Large intestine (tissue), 3 donors: ENCODE measurements at regions not wholly inside any gene's neighbourhood (a gene's known extent, or its start where the extent isn't known, plus 50 kb on each side); places are given as distances from the start of the nearest gene placed in this dataset.

ENCODE experiments used
- DNase-seq, 2 donors: peaks; one replicate each; pipeline versions ENCODE4 v3.0.0 to v3.0.0-alpha.2; 2013
- H3K27ac ChIP-seq: one replicate; pipeline ENCODE4 v1.5.1; 2013; ENCODE audit warnings: low read length
- H3K27me3 ChIP-seq: 2 replicates; pipeline ENCODE4 v1.6.1; 2013; ENCODE audit warnings: low read length; ENCODE audit not compliant: control insufficient read depth, insufficient read depth
- H3K36me3 ChIP-seq: 2 replicates; pipeline ENCODE4 v1.6.1; 2013; ENCODE audit warnings: low read length; ENCODE audit not compliant: control insufficient read depth, insufficient read depth
- H3K4me1 ChIP-seq: one replicate; pipeline ENCODE4 v1.6.1; 2013; ENCODE audit warnings: low read length; ENCODE audit not compliant: control insufficient read depth, insufficient read depth
- H3K4me3 ChIP-seq: one replicate; pipeline ENCODE4 v1.5.1; 2013; ENCODE audit warnings: low read length
- H3K9me3 ChIP-seq: one replicate; pipeline ENCODE4 v1.6.1; 2013; ENCODE audit warnings: mild to moderate bottlenecking, low read depth, low read length, moderate library complexity; ENCODE audit not compliant: control insufficient read depth
- WGBS: methylation state at CpG from one replicate; pipeline ENCODE4 v1.1.5; 2013; ENCODE audit warnings: low lambda C conversion rate; ENCODE audit not compliant: insufficient coverage; 5-methylcytosine and 5-hydroxymethylcytosine counted together

GRCh38 chr7:145876376-145876775 is 240.2 kb upstream of the CNTNAP2 start:
- H3K9me3 ChIP-seq = no peaks in the 10 kb centered on the region
- no peaks in the 10 kb centered on the region for H3K27me3 ChIP-seq
- H3K4me1 ChIP-seq = no peaks in the 10 kb centered on the region
- no CpG with 5 or more reads among the region's 1 CpG for WGBS
- no peak overlapping the region for H3K27ac ChIP-seq
- no peak for DNase-seq
- H3K4me3 ChIP-seq = no peak overlapping the region
- no peaks in the 10 kb centered on the region for H3K36me3 ChIP-seq

- DNase-seq = no peak
- no peaks in the 10 kb centered on the region for H3K4me1 ChIP-seq
- H3K27ac ChIP-seq = no peak overlapping the region
- H3K27me3 ChIP-seq = no peaks in the 10 kb centered on the region
- no peaks in the 10 kb centered on the region for H3K36me3 ChIP-seq
- no peaks in the 10 kb centered on the region for H3K9me3 ChIP-seq
- H3K4me3 ChIP-seq = no peak overlapping the region
Measured at GRCh38 chr7:145875267-145875666, 241.3 kb upstream of the CNTNAP2 start.

GRCh38 chr7:145868935-145869334 is 247.7 kb upstream of the CNTNAP2 start:
- Histone ChIP-seq H3K4me3 (no peak overlapping the region), H3K27ac (no peak overlapping the region), H3K4me1 (no peaks in the 10 kb centered on the region), H3K27me3 (no peaks in the 10 kb centered on the region), H3K36me3 (no peaks in the 10 kb centered on the region), H3K9me3 (peaks cover 5% of the 10 kb centered on the region)
- no peak for DNase-seq
- WGBS = no CpG with 5 or more reads among the region's 2 CpGs

- Histone ChIP-seq H3K4me1 (no peaks in the 10 kb centered on the region), H3K9me3 (peaks cover under 1% of the 10 kb centered on the region), H3K4me3 (no peak overlapping the region), H3K36me3 (no peaks in the 10 kb centered on the region), H3K27me3 (no peaks in the 10 kb centered on the region), H3K27ac (no peak overlapping the region)
- no CpG with 5 or more reads among the region's 5 CpGs for WGBS
- DNase-seq = no peak
Measured at GRCh38 chr7:145862212-145862611, 254.4 kb upstream of the CNTNAP2 start.

GRCh38 chr7:145860809-145861208 is 255.8 kb upstream of the CNTNAP2 start:
- H3K4me3 ChIP-seq = no peak overlapping the region
- H3K4me1 ChIP-seq = no peaks in the 10 kb centered on the region
- no peak overlapping the region for H3K27ac ChIP-seq
- DNase-seq = no peak
- no peaks in the 10 kb centered on the region for H3K27me3 ChIP-seq
- H3K9me3 ChIP-seq = peaks cover 4% of the 10 kb centered on the region
- 100% methylated on average over 1 of the region's 1 CpG for WGBS
- H3K36me3 ChIP-seq = no peaks in the 10 kb centered on the region

- Histone ChIP-seq H3K4me3 (no peak overlapping the region), H3K4me1 (no peaks in the 10 kb centered on the region), H3K9me3 (no peaks in the 10 kb centered on the region), H3K27ac (no peak overlapping the region), H3K36me3 (no peaks in the 10 kb centered on the region), H3K27me3 (no peaks in the 10 kb centered on the region)
- DNase-seq = no peak
- no CpG with 5 or more reads among the region's 6 CpGs for WGBS
Measured at GRCh38 chr7:145850636-145851035, 266.0 kb upstream of the CNTNAP2 start.

- Histone ChIP-seq H3K4me3 (no peak overlapping the region), H3K27ac (no peak overlapping the region), H3K27me3 (no peaks in the 10 kb centered on the region), H3K36me3 (no peaks in the 10 kb centered on the region), H3K4me1 (no peaks in the 10 kb centered on the region), H3K9me3 (no peaks in the 10 kb centered on the region)
- no peak for DNase-seq
- no CpG with 5 or more reads among the region's 1 CpG for WGBS
Measured at GRCh38 chr7:145848691-145849090, 267.9 kb upstream of the CNTNAP2 start.

- Histone ChIP-seq H3K27ac (no peak overlapping the region), H3K4me3 (no peak overlapping the region), H3K27me3 (no peaks in the 10 kb centered on the region), H3K9me3 (no peaks in the 10 kb centered on the region), H3K4me1 (no peaks in the 10 kb centered on the region), H3K36me3 (no peaks in the 10 kb centered on the region)
- no CpG with 5 or more reads among the region's 6 CpGs for WGBS
- no peak for DNase-seq
Measured at GRCh38 chr7:145845345-145845744, 271.3 kb upstream of the CNTNAP2 start.

- Histone ChIP-seq H3K27ac (no peak overlapping the region), H3K36me3 (no peaks in the 10 kb centered on the region), H3K9me3 (no peaks in the 10 kb centered on the region), H3K4me1 (no peaks in the 10 kb centered on the region), H3K4me3 (no peak overlapping the region), H3K27me3 (no peaks in the 10 kb centered on the region)
- DNase-seq = no peak
- WGBS = no CpG with 5 or more reads among the region's 1 CpG
Measured at GRCh38 chr7:145839814-145840213, 276.8 kb upstream of the CNTNAP2 start.

- DNase-seq = no peak
- Histone ChIP-seq H3K9me3 (peaks cover 4% of the 10 kb centered on the region), H3K4me3 (no peak overlapping the region), H3K4me1 (no peaks in the 10 kb centered on the region), H3K36me3 (no peaks in the 10 kb centered on the region), H3K27me3 (no peaks in the 10 kb centered on the region), H3K27ac (no peak overlapping the region)
- WGBS = no CpG with 5 or more reads among the region's 4 CpGs
Measured at GRCh38 chr7:145831616-145832206, 284.9 kb upstream of the CNTNAP2 start.

GRCh38 chr7:145817687-145818086 is 298.9 kb upstream of the CNTNAP2 start:
- no peak for DNase-seq
- Histone ChIP-seq H3K27ac (no peak overlapping the region), H3K9me3 (no peaks in the 10 kb centered on the region), H3K4me1 (no peaks in the 10 kb centered on the region), H3K36me3 (no peaks in the 10 kb centered on the region), H3K4me3 (no peak overlapping the region), H3K27me3 (no peaks in the 10 kb centered on the region)
- WGBS = no CpG with 5 or more reads among the region's 8 CpGs
